HEK293 (cell line): ENCODE measurements at regions not wholly inside any gene's neighbourhood (a gene's known extent, or its start where the extent isn't known, plus 50 kb on each side); places are given as distances from the start of the nearest gene placed in this dataset.

Experiments
- CTCF ChIA-PET: fragments of 350-600 bp; formaldehyde crosslinking; extraction: SDS; loops from one replicate; lab custom pipeline; 2021; ENCODE audit warnings: antibody characterized with exemption; lab: Yijun Ruan, JAX
- POLR2A ChIA-PET: fragments of 300-600 bp; formaldehyde crosslinking; extraction: SDS; loops from one replicate; lab custom pipeline; 2020; ENCODE audit warnings: antibody characterized with exemption, inconsistent platforms; lab: Yijun Ruan, JAX
- H3K27ac ChIP-seq: fragments of 200-500 bp; sonication (Bioruptor generic); 2 replicates; pipeline ENCODE4 v1.5.1; 2014; ENCODE audit warnings: low read depth, low read length, control low read depth, inconsistent platforms; ENCODE audit errors: extremely low read depth
- H3K36me3 ChIP-seq, 2 experiments: fragments of 200-500 bp in 1 of 2; sonication (Bioruptor generic) in 1 of 2; 1 replicate in 1 of 2; 2 replicates in 1 of 2; pipeline ENCODE4 v1.5.1; 2014 to 2017; ENCODE audit warnings: inconsistent platforms in 2 of 2, low read length in 2 of 2; ENCODE audit not compliant: control insufficient read depth in 2 of 2, insufficient read depth in 1 of 2
- H3K4me1 ChIP-seq: fragments of 200-500 bp; sonication (Bioruptor generic); 2 replicates; pipeline ENCODE4 v1.5.1; 2014; ENCODE audit warnings: mild to moderate bottlenecking, low read length, inconsistent platforms; ENCODE audit not compliant: control insufficient read depth, insufficient read depth
- H3K4me3 ChIP-seq: 2 replicates; pipeline ENCODE4 v1.5.1; 2011; ENCODE audit warnings: low read depth, mild to moderate bottlenecking, control low read depth, low read length, moderate library complexity
- H3K9me3 ChIP-seq: fragments of 200-500 bp; sonication (Bioruptor generic); 2 replicates; pipeline ENCODE4 v1.5.1; 2014; ENCODE audit warnings: low read depth, low read length, inconsistent platforms; ENCODE audit not compliant: control insufficient read depth, insufficient read depth
- HIC1 ChIP-seq: fragments of 450-650 bp; formaldehyde crosslinking; IDR thresholded peaks from 2 replicates; pipeline ENCODE4 v1.5.1; 2016; ENCODE audit warnings: missing biosample characterization, missing genetic modification characterization
- HOXC10 ChIP-seq: sonication (generic); formaldehyde crosslinking; IDR thresholded peaks from 2 replicates; pipeline ENCODE4 v1.8.1; 2023; ENCODE audit warnings: mild to moderate bottlenecking, missing genetic modification reagents
- KLF16 ChIP-seq: fragments of 450-650 bp; formaldehyde crosslinking; IDR thresholded peaks from 2 replicates; pipeline ENCODE4 v1.5.1; 2017; ENCODE audit warnings: missing biosample characterization, missing genetic modification characterization
- MYNN ChIP-seq: fragments of 450-650 bp; formaldehyde crosslinking; IDR thresholded peaks from 2 replicates; pipeline ENCODE4 v1.5.1; 2016; ENCODE audit warnings: missing biosample characterization, missing genetic modification characterization, borderline replicate concordance
- PATZ1 ChIP-seq: fragments of 450-650 bp; formaldehyde crosslinking; IDR thresholded peaks from 2 replicates; pipeline ENCODE4 v1.5.1; 2016; ENCODE audit warnings: missing biosample characterization, missing genetic modification characterization
- RBAK ChIP-seq: fragments of 450-650 bp; formaldehyde crosslinking; IDR thresholded peaks from 2 replicates; pipeline ENCODE4 v1.5.1; 2016; ENCODE audit warnings: missing biosample characterization, missing genetic modification characterization
- TSHZ1 ChIP-seq: fragments of 450-650 bp; formaldehyde crosslinking; IDR thresholded peaks from 2 replicates; pipeline ENCODE4 v1.5.1; 2016; ENCODE audit warnings: missing biosample characterization, missing genetic modification characterization, borderline replicate concordance
- ZBTB10 ChIP-seq: fragments of 450-650 bp; formaldehyde crosslinking; IDR thresholded peaks from 2 replicates; pipeline ENCODE4 v1.5.1; 2016; ENCODE audit warnings: missing biosample characterization, missing genetic modification characterization
- ZBTB7A ChIP-seq: fragments of 450-650 bp; formaldehyde crosslinking; IDR thresholded peaks from 2 replicates; pipeline ENCODE4 v1.5.1; 2016; ENCODE audit warnings: low read depth, missing biosample characterization, missing genetic modification characterization
- ZNF184 ChIP-seq: fragments of 450-650 bp; IDR thresholded peaks from 2 replicates; pipeline ENCODE4 v1.5.1; 2018; ENCODE audit warnings: missing biosample characterization, mild to moderate bottlenecking, missing genetic modification characterization
- ZNF2 ChIP-seq: fragments of 450-650 bp; formaldehyde crosslinking; IDR thresholded peaks from 2 replicates; pipeline ENCODE4 v1.5.1; 2016; ENCODE audit warnings: missing biosample characterization, missing genetic modification characterization
- ZNF214 ChIP-seq: fragments of 450-650 bp; formaldehyde crosslinking; IDR thresholded peaks from 2 replicates; pipeline ENCODE4 v1.5.1; 2017; ENCODE audit warnings: missing biosample characterization, mild to moderate bottlenecking, missing genetic modification characterization, borderline replicate concordance
- ZNF221 ChIP-seq: fragments of 450-650 bp; formaldehyde crosslinking; IDR thresholded peaks from 2 replicates; pipeline ENCODE4 v1.5.1; 2017; ENCODE audit warnings: missing biosample characterization, missing genetic modification characterization, borderline replicate concordance
- ZNF341 ChIP-seq: fragments of 450-650 bp; formaldehyde crosslinking; IDR thresholded peaks from 2 replicates; pipeline ENCODE4; 2016; ENCODE audit warnings: low read depth, missing biosample characterization, missing genetic modification characterization
- ZNF366 ChIP-seq: fragments of 450-650 bp; formaldehyde crosslinking; conservative IDR thresholded peaks from 2 replicates; pipeline ENCODE4 v1.5.1; 2016; ENCODE audit warnings: missing biosample characterization, missing genetic modification characterization
- ZNF48 ChIP-seq: fragments of 450-650 bp; formaldehyde crosslinking; IDR thresholded peaks from 2 replicates; pipeline ENCODE4 v1.5.1; 2016; ENCODE audit warnings: missing biosample characterization, missing genetic modification characterization
- ZNF530 ChIP-seq: fragments of 450-650 bp; formaldehyde crosslinking; IDR thresholded peaks from 2 replicates; pipeline ENCODE4 v1.5.1; 2016; ENCODE audit warnings: low read depth, missing biosample characterization, missing genetic modification characterization
- ZNF621 ChIP-seq: fragments of 450-650 bp; formaldehyde crosslinking; IDR thresholded peaks from 2 replicates; pipeline ENCODE4 v1.5.1; 2017; ENCODE audit warnings: missing biosample characterization, missing genetic modification characterization
- ZNF626 ChIP-seq: fragments of 450-650 bp; sonication (Bioruptor Pico); formaldehyde crosslinking; IDR thresholded peaks from 2 replicates; pipeline ENCODE4 v1.5.1; 2018; ENCODE audit warnings: missing biosample characterization, missing genetic modification characterization, inconsistent platforms
- ZNF658 ChIP-seq: fragments of 450-650 bp; formaldehyde crosslinking; IDR thresholded peaks from 2 replicates; pipeline ENCODE4; 2016; ENCODE audit warnings: missing biosample characterization, missing genetic modification characterization
- ZNF660 ChIP-seq: fragments of 450-650 bp; IDR thresholded peaks from 2 replicates; pipeline ENCODE4 v1.5.1; 2018; ENCODE audit warnings: missing biosample characterization, mild to moderate bottlenecking, missing genetic modification characterization
- ZNF664 ChIP-seq: fragments of 450-650 bp; formaldehyde crosslinking; IDR thresholded peaks from 2 replicates; pipeline ENCODE4 v1.5.1; 2016; ENCODE audit warnings: missing biosample characterization, missing genetic modification characterization
- ZXDB ChIP-seq: fragments of 450-650 bp; formaldehyde crosslinking; IDR thresholded peaks from 2 replicates; pipeline ENCODE4 v1.5.1; 2016; ENCODE audit warnings: missing biosample characterization, missing genetic modification characterization

GRCh38 chr7:79653136-79653631 lies 199.7 kb upstream of the MAGI2 start:
- Histone ChIP-seq H3K9me3 (no peaks in the 10 kb centered on the region), H3K36me3 (no peaks in the 10 kb centered on the region), H3K4me3 (no peak overlapping the region), H3K4me1 (no peaks in the 10 kb centered on the region), H3K27ac (no peak overlapping the region)
- POLR2A ChIA-PET, result no interaction called here
- CTCF ChIA-PET, result no interaction called here
- TF ChIP-seq ZNF658 (tag by site-specific recombination), result no peak
- no peak for TF ChIP-seq ZNF621
- TF ChIP-seq TSHZ1 (tag by site-specific recombination), result no peak
- TF ChIP-seq HIC1 (tag by site-specific recombination), result no peak
- TF ChIP-seq ZNF660 (tag by site-specific recombination), result no peak
- TF ChIP-seq ZNF214 (tag by site-specific recombination), result no peak
- TF ChIP-seq ZNF664 (tag by site-specific recombination), result no peak
- no peak for TF ChIP-seq PATZ1 (tag by site-specific recombination)
- no peak for TF ChIP-seq HOXC10 (CRISPR knock-in tag)
- TF ChIP-seq KLF16 (tag by site-specific recombination), result no peak
- TF ChIP-seq ZNF184 (tag by site-specific recombination), result no peak

DNA sequence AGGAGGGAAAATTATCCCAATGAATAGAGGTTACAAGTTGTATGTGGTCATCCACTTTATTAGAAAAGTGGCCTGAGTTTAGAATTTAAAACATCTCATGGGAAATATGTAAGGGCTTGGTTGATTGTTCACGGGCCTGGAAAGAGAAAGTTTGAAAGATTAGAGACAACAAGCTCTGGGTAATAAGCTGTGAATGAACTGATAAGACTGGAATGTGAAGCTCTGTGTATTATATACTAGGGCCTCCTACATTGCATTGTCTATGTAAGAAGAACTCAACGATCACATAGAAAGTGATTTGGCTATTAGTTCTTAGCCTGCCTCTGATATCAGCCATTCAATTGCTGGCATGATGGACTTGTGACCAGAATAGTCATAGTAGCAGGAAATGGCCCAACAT lies 199.2 kb upstream of the MAGI2 start:
- Histone ChIP-seq H3K4me1 (no peaks in the 10 kb centered on the region), H3K9me3 (no peaks in the 10 kb centered on the region), H3K36me3 (no peaks in the 10 kb centered on the region), H3K4me3 (no peak overlapping the region), H3K27ac (no peak overlapping the region)
- TF ChIP-seq ZNF2 (tag by site-specific recombination), result no peak
- no peak for TF ChIP-seq ZNF48 (tag by site-specific recombination)
- CTCF ChIA-PET, result no interaction called here
- POLR2A ChIA-PET, result no interaction called here

DNA sequence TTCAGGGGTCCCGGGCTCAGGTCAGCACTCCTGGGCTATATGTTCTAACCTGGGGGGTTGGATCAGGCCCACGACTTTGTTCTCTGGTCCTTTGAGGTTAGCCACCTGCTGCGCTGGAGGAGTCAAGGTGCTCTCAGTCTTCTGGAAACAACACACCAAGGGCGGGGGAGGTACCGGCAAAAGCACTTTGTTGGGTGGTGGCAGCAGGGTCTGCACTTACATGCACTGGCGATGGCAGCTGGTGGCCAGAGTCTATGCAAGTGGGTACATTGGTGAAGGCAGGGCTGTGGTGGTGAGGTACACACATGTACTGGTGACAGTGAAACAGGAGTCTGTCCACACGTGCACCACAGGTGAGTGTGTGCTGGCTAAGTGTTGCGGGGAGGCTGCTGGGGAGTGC lies 194.2 kb upstream of the MAGI2 start:
- H3K36me3 ChIP-seq, result no peaks in the 10 kb centered on the region
- TF ChIP-seq ZNF621 (no peak), RBAK (tag by site-specific recombination) (no peak), ZBTB10 (tag by site-specific recombination) (no peak), ZNF626 (tag by site-specific recombination) (no peak), ZNF221 (tag by site-specific recombination) (no peak), ZNF341 (tag by site-specific recombination) (no peak), ZNF530 (tag by site-specific recombination) (no peak), MYNN (tag by site-specific recombination) (no peak), ZNF366 (tag by site-specific recombination) (no peak), ZXDB (tag by site-specific recombination) (no peak), ZBTB7A (tag by site-specific recombination) (no peak)

More for the DNA sequence above, 194.2 kb upstream of the MAGI2 start:
- CTCF ChIA-PET, result no interaction called here
- POLR2A ChIA-PET, result no interaction called here
- Histone ChIP-seq H3K4me1 (no peaks in the 10 kb centered on the region), H3K4me3 (no peak overlapping the region), H3K27ac (no peak overlapping the region), H3K9me3 (no peaks in the 10 kb centered on the region)
